Activated gamma-delta T cell (primary cell): ENCODE measurements at regions not wholly inside any gene's neighbourhood (a gene's known extent, or its start where the extent isn't known, plus 50 kb on each side); places are given as distances from the start of the nearest gene placed in this dataset.
"Not testable (repeated sequence)": the region's sequence is repeated elsewhere in the genome, so short reads cannot be mapped to it uniquely, and the experiment has no call there.

Experiments
- DNase-seq: peaks from one replicate; lab custom pipeline; 2025; lab: John Stamatoyannopoulos, UW

DNA sequence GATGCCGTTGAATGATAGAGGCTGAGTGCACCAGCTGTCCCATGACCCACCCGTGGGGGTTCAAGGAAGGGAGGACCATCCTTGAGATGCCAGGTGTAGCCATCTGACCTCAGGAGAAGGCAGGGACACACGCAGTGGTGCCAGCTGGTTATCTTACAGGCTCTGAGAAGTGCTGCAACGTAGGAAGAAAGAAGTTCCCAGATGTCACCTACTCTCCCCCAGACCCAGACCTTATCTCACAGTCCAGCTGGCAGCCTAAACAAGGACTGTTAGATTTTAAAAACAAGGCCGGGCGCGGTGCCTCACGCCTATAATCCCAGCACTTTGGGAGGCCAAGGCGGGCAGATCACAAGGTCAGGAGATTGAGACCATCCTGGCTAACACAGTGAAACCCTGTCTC lies 1307.6 kb downstream of the TBC1D22A start:
- no peak for DNase-seq

- no peak for DNase-seq
Measured at GRCh38 chr22:48069256-48069655, 1306.8 kb downstream of the TBC1D22A start.

GRCh38 chr22:48068323-48068885 lies 1306.0 kb downstream of the TBC1D22A start:
- DNase-seq, result no peak

- no peak for DNase-seq
Measured at GRCh38 chr22:48065892-48066291, 1303.4 kb downstream of the TBC1D22A start.

DNA sequence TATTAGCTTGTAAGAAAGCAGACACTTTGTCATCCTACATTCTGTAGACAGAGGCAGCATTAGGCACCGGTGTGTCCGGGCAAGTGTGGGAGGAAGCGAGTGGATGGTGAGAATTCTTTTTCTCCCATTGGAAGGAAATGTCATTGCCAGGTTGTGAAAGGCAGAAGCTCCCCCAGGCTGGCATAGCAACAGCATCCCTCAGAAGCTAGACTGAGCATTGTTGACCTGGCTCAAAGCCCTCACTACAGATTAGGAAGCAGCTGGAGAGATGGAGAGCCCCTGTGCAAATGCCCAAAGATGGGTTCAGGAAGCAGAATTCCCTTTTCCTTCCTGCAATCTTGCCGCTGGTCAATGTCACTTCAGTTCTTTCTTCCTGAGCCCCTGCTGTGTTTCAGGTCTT lies 1299.3 kb downstream of the TBC1D22A start:
- no peak for DNase-seq

GRCh38 chr22:48060266-48060665 lies 1297.8 kb downstream of the TBC1D22A start:
- DNase-seq, result no peak

- DNase-seq, result not testable (repeated sequence)
Measured at GRCh38 chr22:48059521-48059920, 1297.1 kb downstream of the TBC1D22A start.

DNA sequence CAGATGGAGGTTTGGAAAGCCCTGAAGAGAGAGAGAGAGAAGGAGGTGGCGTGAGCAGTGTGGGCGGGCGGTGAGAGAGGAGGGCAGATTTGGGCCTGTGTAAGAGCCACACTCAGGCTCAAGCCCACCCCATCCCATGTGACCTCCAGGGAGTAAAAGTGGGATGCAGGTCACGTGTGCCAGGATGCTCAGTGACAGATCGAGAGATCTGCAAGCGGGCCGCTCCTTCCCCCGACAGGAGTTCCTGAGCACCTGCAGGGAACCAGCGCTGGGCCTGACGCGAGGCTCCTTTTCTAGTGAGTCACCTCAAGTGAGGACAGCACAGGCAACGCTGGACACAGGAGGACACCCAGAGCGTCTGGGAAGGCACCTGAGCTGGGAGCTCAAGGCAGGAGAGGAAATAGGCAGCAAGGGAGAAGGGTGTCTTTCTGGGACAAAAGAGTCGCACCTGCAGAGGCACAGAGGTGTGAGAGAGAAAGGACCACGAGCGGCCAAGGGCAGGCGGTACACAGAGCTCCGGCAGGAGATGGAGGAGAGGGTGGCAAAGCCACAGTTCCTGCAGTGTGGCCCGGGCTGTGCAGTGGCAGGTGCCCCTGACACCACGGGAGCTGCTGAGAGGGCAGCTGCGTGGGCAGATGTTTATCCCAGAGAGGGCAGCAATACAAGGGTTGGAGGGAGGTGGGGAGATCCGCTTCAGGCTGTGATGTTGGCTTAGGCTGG lies 1294.8 kb downstream of the TBC1D22A start:
- DNase-seq, result no peak

DNA sequence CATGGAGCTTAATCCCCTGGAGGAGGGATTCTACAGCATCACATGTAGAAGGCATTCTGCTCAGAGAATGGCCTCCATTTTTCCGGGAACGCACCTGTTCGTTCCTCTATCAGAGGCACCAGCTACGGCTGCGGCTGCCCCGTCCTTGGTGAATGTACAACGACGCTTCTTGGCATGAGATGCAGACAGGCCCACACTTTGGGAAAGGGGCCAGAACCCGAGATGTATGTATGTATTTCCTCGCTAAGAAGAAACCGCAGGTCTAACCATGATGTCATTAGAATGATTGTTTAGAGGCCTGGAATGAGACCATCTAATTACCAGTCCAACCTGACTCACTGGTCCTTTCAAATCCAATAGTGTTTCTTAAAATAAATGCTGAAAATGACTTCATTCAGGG lies 1293.4 kb downstream of the TBC1D22A start:
- no peak for DNase-seq

GRCh38 chr22:48055185-48055584 lies 1292.7 kb downstream of the TBC1D22A start:
- DNase-seq, result no peak

DNA sequence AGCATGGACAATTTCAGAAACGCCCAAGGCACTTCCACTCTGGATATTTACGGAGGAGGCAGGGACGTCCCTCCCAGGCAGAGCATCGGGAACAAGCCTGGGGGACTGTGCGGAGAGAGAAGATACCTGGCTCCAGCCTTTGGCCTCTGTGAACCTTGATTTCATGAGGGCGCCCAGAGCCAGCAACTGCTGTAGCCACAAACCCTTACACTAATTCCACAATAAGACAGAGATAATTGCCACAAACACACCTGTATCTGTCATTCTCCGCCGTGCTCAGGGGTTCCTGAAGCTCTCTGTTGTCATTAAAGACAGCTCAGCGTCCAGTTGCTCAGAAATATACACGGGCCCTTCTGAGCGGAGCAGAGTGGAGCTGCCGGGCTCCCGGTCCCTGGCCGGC lies 1292.1 kb downstream of the TBC1D22A start:
- DNase-seq, result no peak

- DNase-seq, result no peak
Measured at GRCh38 chr22:48053973-48054372, 1291.5 kb downstream of the TBC1D22A start.

GRCh38 chr22:48053486-48053885 lies 1291.0 kb downstream of the TBC1D22A start:
- no peak for DNase-seq

DNA sequence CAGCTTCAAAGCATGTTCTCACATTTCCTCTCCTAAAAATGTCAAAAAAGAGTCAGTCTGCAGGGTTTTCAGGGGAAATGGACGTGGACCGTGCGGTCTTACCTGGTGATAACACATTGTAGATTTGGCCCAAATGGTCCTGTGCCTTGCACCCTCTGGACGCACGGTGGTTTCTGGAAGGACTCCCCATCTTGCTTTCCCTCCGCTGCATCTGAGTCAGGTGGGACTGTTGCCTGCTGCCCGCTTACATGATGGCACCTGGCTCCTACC lies 1290.1 kb downstream of the TBC1D22A start:
- DNase-seq, result no peak

- DNase-seq, result no peak
Measured at GRCh38 chr22:48051796-48052620, 1289.6 kb downstream of the TBC1D22A start.

DNA sequence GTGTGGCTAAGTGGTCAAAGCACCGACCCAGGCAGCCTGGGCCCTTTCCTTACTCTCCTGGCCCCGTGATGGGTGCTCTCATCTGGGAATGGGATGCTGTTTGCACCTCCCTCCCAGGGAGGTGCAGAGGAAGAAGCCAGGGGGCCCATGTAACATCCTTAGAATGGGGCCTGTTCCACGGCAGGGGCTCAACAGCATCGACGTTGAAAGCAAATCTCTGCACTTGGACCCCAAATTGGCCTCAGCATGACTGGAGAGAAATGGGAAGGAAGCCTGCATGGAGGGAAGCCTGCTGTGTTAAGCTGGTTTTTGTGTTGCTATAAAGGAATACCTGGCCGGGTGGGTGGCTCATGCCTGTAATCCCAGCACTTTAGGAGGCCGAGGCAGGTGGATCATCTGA lies 1288.4 kb downstream of the TBC1D22A start:
- DNase-seq, result no peak

- DNase-seq, result no peak
Measured at GRCh38 chr22:48049116-48049515, 1286.7 kb downstream of the TBC1D22A start.

GRCh38 chr22:48047722-48048500 lies 1285.5 kb downstream of the TBC1D22A start:
- DNase-seq, result no peak

- no peak for DNase-seq
Measured at GRCh38 chr22:48045369-48045768, 1282.9 kb downstream of the TBC1D22A start.

GRCh38 chr22:48044487-48045060 lies 1282.1 kb downstream of the TBC1D22A start:
- DNase-seq, result no peak

DNA sequence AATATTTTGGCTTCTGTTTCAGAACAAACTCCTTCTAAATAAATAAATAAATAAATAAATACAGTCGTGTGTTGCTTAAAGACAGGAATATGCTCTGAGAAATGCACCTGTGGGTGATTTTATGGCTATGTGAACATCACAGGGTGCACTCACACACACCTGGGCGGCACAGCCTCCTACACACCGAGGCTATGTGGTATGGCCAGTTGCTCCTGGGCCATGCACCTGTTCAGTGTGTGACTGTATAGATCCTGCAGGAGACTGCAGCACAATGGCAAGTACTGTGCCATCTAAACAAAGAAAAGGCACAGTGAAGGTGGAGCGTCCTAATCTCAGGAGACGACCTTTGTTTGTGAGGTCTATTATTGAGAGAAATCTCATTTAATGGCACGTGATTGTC lies 1281.1 kb downstream of the TBC1D22A start:
- no peak for DNase-seq
